Heart left ventricle (tissue), 16 donors: ENCODE measurements at regions not wholly inside any gene's neighbourhood (a gene's known extent, or its start where the extent isn't known, plus 50 kb on each side); places are given as distances from the start of the nearest gene placed in this dataset.
"Not testable (repeated sequence)": the region's sequence is repeated elsewhere in the genome, so short reads cannot be mapped to it uniquely, and the experiment has no call there.

ENCODE experiments used
- ATAC-seq, 4 donors: fragments of 200-7000 bp; cut with Tn5 transposase; one replicate each; pipeline ENCODE4 v1.9.1; 2020 to 2022; ENCODE audit warnings: moderate library complexity in 4 of 4, mild to moderate bottlenecking in 3 of 4, moderate number of reproducible peaks in 1 of 4
- DNase-seq, 5 donors: peaks; one replicate each; pipeline ENCODE4 v3.0.0-alpha.2; 2020
- H3K27ac ChIP-seq, 12 donors: fragments of 200-600 bp; sonication (generic) in 4 of 12; one replicate each; pipeline versions ENCODE4 v1.5.0 to v1.8.0; 2016 to 2022; ENCODE audit warnings: mild to moderate bottlenecking in 2 of 12
- H3K27me3 ChIP-seq, 9 donors: fragments of 200-600 bp; sonication (generic) in 2 of 9; one replicate each; pipeline versions ENCODE4 v1.5.1 to v1.8.0; 2016 to 2022; ENCODE audit warnings: mild to moderate bottlenecking in 3 of 9
- H3K36me3 ChIP-seq, 9 donors: fragments of 200-600 bp; sonication (generic) in 2 of 9; one replicate each; pipeline versions ENCODE4 v1.5.0 to v1.8.0; 2018 to 2022; ENCODE audit warnings: mild to moderate bottlenecking in 2 of 9
- H3K4me1 ChIP-seq, 12 donors: fragments of 200-600 bp; sonication (generic) in 4 of 12; one replicate each; pipeline versions ENCODE4 v1.5.0 to v1.8.0; 2016 to 2022; ENCODE audit warnings: mild to moderate bottlenecking in 3 of 12
- H3K4me3 ChIP-seq, 12 donors: fragments of 200-600 bp; sonication (generic) in 4 of 12; one replicate each; pipeline versions ENCODE4 v1.5.0 to v1.8.0; 2017 to 2022; ENCODE audit warnings: mild to moderate bottlenecking in 9 of 12, moderate library complexity in 4 of 12
- H3K9me3 ChIP-seq, 12 donors: fragments of 200-600 bp; sonication (generic) in 4 of 12; one replicate each; pipeline versions ENCODE4 v1.5.0 to v1.8.0; 2016 to 2022; ENCODE audit warnings: mild to moderate bottlenecking in 1 of 12
- CTCF ChIP-seq, 12 donors: fragments of 200-600 bp; sonication (generic) in 4 of 12; IDR thresholded peaks; one replicate each; pipeline versions ENCODE4 v1.5.0 to v1.8.0; 2018 to 2022; ENCODE audit warnings: antibody characterized with exemption in 12 of 12, mild to moderate bottlenecking in 5 of 12
- POLR2A ChIP-seq, 2 donors: fragments of 450-650 bp; IDR thresholded peaks; one replicate each; pipeline ENCODE4 v1.6.1; 2017; ENCODE audit warnings: antibody characterized with exemption in 2 of 2, mild to moderate bottlenecking in 2 of 2, moderate library complexity in 2 of 2
- WGBS, 4 donors: extraction: QIAGEN DNeasy Blood & Tissue Kit in 2 of 4; methylation state at CpG; one replicate each; pipeline versions ENCODE4 v1.1.5 to v1.1.7; 2013 to 2018; 5-methylcytosine and 5-hydroxymethylcytosine counted together
- intact Hi-C, 10 donors: fragments of 100-400 bp; cut with DNase I; formaldehyde crosslinking; loops; one replicate each; pipeline versions ENCODE4 v1.11.1 to v1.14.2; 2022
- donor health status: ischemic (EF 13 %, LVEDD 7.1; RV severe dilation, severe dysfunction).
- donor health status: healthy with polysubstance abuse.
- donor health status: DM: no; HTN: yes; CAD: no.
- donor health status: DM: no; HTN: no; CAD: no.
- donor health status: ischemic (EF 25% LVEDD 6.9; RV normal size, moderate dysfunction).
- donor health status: ischemic (EF 25% LVEDD 5.7; RV mildly dilated, moderate dysfunction).
- donor health status: healthy.
- donor health status: DM: yes; HTN: yes; CAD: no.
- donor health status: ischemic (EF 35%, LVEDD 5.7; RV mildly dilated, moderate dysfunction).
- donor health status: nonischemic (EF 11% LVEDD 7.7; RV severe dilation, severe dysfunction).
- donor health status: DM: yes; HTN: yes; CAD: no.
- donor health status: PGD.
- donor health status: ischemic (EF 29% LVEDD 5.4; RV normal size, mild dysfunction).
- donor health status: nonischemic (EF 23%, LVEDD 6.1; RV moderate dilation, normal function).

- Histone ChIP-seq H3K27ac (no peak overlapping the region), H3K4me3 (no peak overlapping the region), H3K4me1 (no peaks in the 10 kb centered on the region), H3K9me3 (no peaks in the 10 kb centered on the region), H3K27me3 (no peaks in the 10 kb centered on the region), H3K36me3 (no peaks in the 10 kb centered on the region)
- TF ChIP-seq POLR2A (IDR thresholded peaks at IDR 0.05) (no peak), CTCF (IDR thresholded peaks at IDR 0.05) (no peak)
- intact Hi-C loops: no loop called here
- ATAC-seq: no peak
- DNase-seq: no peak
- 53 to 70% (median 56%) methylated on average over 1 of the region's 1 CpG for WGBS, 4 donors
Measured at GRCh38 chr16:76866994-76867393, 324.0 kb upstream of the MON1B start.

- intact Hi-C loops: no loop called here
- Histone ChIP-seq H3K9me3 (no peaks in the 10 kb centered on the region), H3K4me3 (no peak overlapping the region), H3K4me1 (no peaks in the 10 kb centered on the region), H3K27me3 (no peaks in the 10 kb centered on the region), H3K27ac (no peak overlapping the region), H3K36me3 (no peaks in the 10 kb centered on the region)
- TF ChIP-seq CTCF (IDR thresholded peaks at IDR 0.05) (no peak), POLR2A (IDR thresholded peaks at IDR 0.05) (no peak)
- DNase-seq (no peak), ATAC-seq (no peak)
- 12 to 21% (median 16%) methylated on average over 1 of the region's 1 CpG for WGBS, 4 donors
Measured at GRCh38 chr16:76875898-76876297, 315.1 kb upstream of the MON1B start.

GRCh38 chr16:76879420-76879819 is 311.6 kb upstream of the MON1B start:
- H3K36me3 ChIP-seq: no peaks in the 10 kb centered on the region
- no peak for TF ChIP-seq CTCF (IDR thresholded peaks at IDR 0.05)
- TF ChIP-seq POLR2A (IDR thresholded peaks at IDR 0.05): no peak
- WGBS, 4 donors: 92 to 94% (median 93%) methylated on average over 4 of the region's 4 CpGs
- no peaks in the 10 kb centered on the region for H3K27me3 ChIP-seq
- H3K27ac ChIP-seq: no peak overlapping the region
- H3K4me1 ChIP-seq: no peaks in the 10 kb centered on the region
- ATAC-seq: no peak
- intact Hi-C loops: no loop called here
- H3K4me3 ChIP-seq: no peak overlapping the region
- no peak for DNase-seq
- H3K9me3 ChIP-seq: no peaks in the 10 kb centered on the region

- intact Hi-C loops, H3K36me3 ChIP-seq, H3K27me3 ChIP-seq, ATAC-seq, DNase-seq, H3K4me3 ChIP-seq, H3K27ac ChIP-seq, H3K9me3 ChIP-seq, H3K4me1 ChIP-seq: not testable (repeated sequence)
- 73 to 81% (median 80%) methylated on average over 5 of the region's 5 CpGs for WGBS, 4 donors
Measured at GRCh38 chr16:76880523-76880922, 310.5 kb upstream of the MON1B start.

DNA sequence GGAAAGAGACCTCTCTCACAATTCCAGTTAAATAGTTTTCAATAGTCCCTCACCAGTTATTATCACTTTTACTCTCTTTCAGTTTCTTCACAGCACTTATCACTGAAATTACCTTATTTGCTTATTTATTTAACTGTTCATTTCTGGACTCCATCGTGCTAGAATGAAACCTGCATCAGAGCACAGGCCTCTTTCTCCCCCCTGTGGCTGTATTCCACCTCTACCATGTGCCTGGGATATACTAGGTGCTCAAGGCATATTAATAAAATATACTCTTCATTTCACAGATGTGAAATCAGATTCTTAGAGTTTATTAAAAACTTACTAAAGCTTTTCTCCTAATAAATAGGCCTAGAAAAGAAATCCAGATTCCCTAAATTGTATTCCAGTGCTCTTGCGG is 308.9 kb upstream of the MON1B start:
- H3K4me1 ChIP-seq: no peaks in the 10 kb centered on the region
- no peaks in the 10 kb centered on the region for H3K9me3 ChIP-seq
- TF ChIP-seq CTCF (IDR thresholded peaks at IDR 0.05) (no peak), POLR2A (IDR thresholded peaks at IDR 0.05) (no peak)
- no peak overlapping the region for H3K27ac ChIP-seq
- H3K27me3 ChIP-seq: no peaks in the 10 kb centered on the region
- intact Hi-C loops: no loop called here
- H3K36me3 ChIP-seq: no peaks in the 10 kb centered on the region
- WGBS, 4 donors: 82 to 91% (median 84%) methylated on average over 2 of the region's 2 CpGs
- DNase-seq (no peak), ATAC-seq (no peak)
- no peak overlapping the region for H3K4me3 ChIP-seq
